Spleen (tissue), 11 donors: ENCODE measurements at regions not wholly inside any gene's neighbourhood (a gene's known extent, or its start where the extent isn't known, plus 50 kb on each side); places are given as distances from the start of the nearest gene placed in this dataset.

ENCODE experiments used
- DNase-seq: peaks from one replicate; pipeline ENCODE4 v3.0.0-alpha.2; 2020
- H3K27ac ChIP-seq, 8 donors: fragments of 200-600 bp; sonication (generic) in 7 of 8; 1 replicate in 4 of 8; 2 replicates in 4 of 8; pipeline versions ENCODE4 v1.5.0 to v1.8.0; 2016 to 2021; ENCODE audit warnings: inconsistent platforms in 4 of 8, mild to moderate bottlenecking in 4 of 8, moderate library complexity in 1 of 8
- H3K27me3 ChIP-seq, 7 donors: fragments of 200-600 bp; sonication (generic) in 6 of 7; replicated peaks in 1 of 7; 1 replicate in 4 of 7; 2 replicates in 3 of 7; pipeline versions ENCODE4 v1.5.0 to v1.8.0; 2016 to 2021; ENCODE audit warnings: inconsistent platforms in 3 of 7, mild to moderate bottlenecking in 1 of 7
- H3K36me3 ChIP-seq, 6 donors: fragments of 200-600 bp; sonication (generic) in 5 of 6; 1 replicate in 4 of 6; 2 replicates in 2 of 6; pipeline versions ENCODE4 v1.5.0 to v1.8.0; 2016 to 2021; ENCODE audit warnings: inconsistent platforms in 2 of 6
- H3K4me1 ChIP-seq, 6 donors: fragments of 200-600 bp; sonication (generic) in 5 of 6; 1 replicate in 3 of 6; 2 replicates in 3 of 6; pipeline versions ENCODE4 v1.5.0 to v1.8.0; 2016 to 2021; ENCODE audit warnings: inconsistent platforms in 3 of 6
- H3K4me3 ChIP-seq, 8 donors: fragments of 200-600 bp; sonication (generic) in 7 of 8; 1 replicate in 4 of 8; 2 replicates in 4 of 8; pipeline versions ENCODE4 v1.5.0 to v1.8.0; 2016 to 2021; ENCODE audit warnings: inconsistent platforms in 4 of 8, mild to moderate bottlenecking in 4 of 8, moderate library complexity in 2 of 8
- H3K9me3 ChIP-seq, 8 donors: fragments of 200-600 bp; sonication (generic) in 7 of 8; 1 replicate in 4 of 8; 2 replicates in 4 of 8; pipeline versions ENCODE4 v1.5.0 to v1.8.0; 2016 to 2021; ENCODE audit warnings: inconsistent platforms in 4 of 8
- CTCF ChIP-seq, 11 experiments: fragments of 200-600 bp in 7 of 11; fragments of 450-650 bp in 4 of 11; sonication (generic) in 4 of 11; IDR thresholded peaks in 8 of 11; conservative IDR thresholded peaks in 3 of 11; 1 replicate in 7 of 11; 2 replicates in 4 of 11; pipeline versions ENCODE4 v1.4.0 to v1.8.0; 2016 to 2021; ENCODE audit warnings: antibody characterized with exemption in 11 of 11, inconsistent platforms in 4 of 11, mild to moderate bottlenecking in 1 of 11
- POLR2A ChIP-seq, 3 donors: fragments of 450-650 bp; IDR thresholded peaks; one replicate each; pipeline ENCODE4 v1.5.1; 2017; ENCODE audit warnings: antibody characterized with exemption in 3 of 3, mild to moderate bottlenecking in 1 of 3
- POLR2AphosphoS5 ChIP-seq, 3 donors: sonication (generic); formaldehyde crosslinking; IDR thresholded peaks; one replicate each; pipeline ENCODE4 v1.5.1; 2017; ENCODE audit warnings: antibody characterized with exemption in 3 of 3
- WGBS, 5 donors: extraction: QIAGEN DNeasy Blood & Tissue Kit in 3 of 5; methylation state at CpG; one replicate each; pipeline versions ENCODE4 v1.1.5 to v1.1.7; 2013 to 2018; 5-methylcytosine and 5-hydroxymethylcytosine counted together
- intact Hi-C: fragments of 100-400 bp; cut with DNase I; formaldehyde crosslinking; loops from one replicate; pipeline ENCODE4 v1.15.0; 2023; ENCODE audit warnings: low total_unique reads
- donor health status: healthy with polysubstance abuse.
- donor health status: DM: no; HTN: no; CAD: no; lungs with moderate emphysema.
- donor health status: DM: no; HTN: no; CAD: no.
- donor health status: Bipolar disorder and iron deficiency.
- donor health status: healthy.
- donor health status: DM: no; HTN: no; CAD: no.
- donor health status: DM: yes; HTN: yes; CAD: no.

DNA sequence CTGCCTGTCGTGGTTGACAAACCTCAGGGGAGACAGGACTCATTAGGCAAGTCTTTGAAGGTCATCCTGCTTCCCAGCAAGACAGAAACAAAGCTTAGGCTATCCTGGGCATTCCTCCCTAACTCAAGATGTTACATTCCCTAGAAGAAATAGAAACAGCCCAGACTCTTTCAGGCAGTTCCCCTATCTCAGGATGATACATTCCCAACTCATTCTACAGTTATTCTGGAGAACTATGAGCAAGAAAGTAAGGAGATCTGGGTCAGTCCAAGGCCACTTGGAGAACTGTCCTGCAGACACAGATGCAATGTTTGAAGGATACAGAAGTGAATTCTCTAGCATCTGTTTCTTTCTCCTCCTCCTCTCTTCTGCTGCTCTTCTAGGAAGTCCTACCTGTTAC is 220.1 kb upstream of the NCKAP5 start:
- Histone ChIP-seq H3K27me3 (no peaks in the 10 kb centered on the region), H3K9me3 (peaks cover 0 to 21% (median 4%) of the 10 kb centered on the region in 8 donors), H3K27ac (no peak overlapping the region), H3K36me3 (no peaks in the 10 kb centered on the region), H3K4me3 (no peak overlapping the region), H3K4me1 (no peaks in the 10 kb centered on the region)
- no peak for DNase-seq
- TF ChIP-seq POLR2A (IDR thresholded peaks at IDR 0.05), result no peak
- TF ChIP-seq CTCF (IDR thresholded peaks at IDR 0.05 in 8 of 11, conservative IDR thresholded peaks at IDR 0.05 in 3 of 11), result no peak
- no peak for TF ChIP-seq POLR2AphosphoS5 (IDR thresholded peaks at IDR 0.05)
- 27 to 50% (median 28%) methylated on average over 1 of the region's 1 CpG for WGBS, 5 donors
- intact Hi-C loops, result no loop called here

DNA sequence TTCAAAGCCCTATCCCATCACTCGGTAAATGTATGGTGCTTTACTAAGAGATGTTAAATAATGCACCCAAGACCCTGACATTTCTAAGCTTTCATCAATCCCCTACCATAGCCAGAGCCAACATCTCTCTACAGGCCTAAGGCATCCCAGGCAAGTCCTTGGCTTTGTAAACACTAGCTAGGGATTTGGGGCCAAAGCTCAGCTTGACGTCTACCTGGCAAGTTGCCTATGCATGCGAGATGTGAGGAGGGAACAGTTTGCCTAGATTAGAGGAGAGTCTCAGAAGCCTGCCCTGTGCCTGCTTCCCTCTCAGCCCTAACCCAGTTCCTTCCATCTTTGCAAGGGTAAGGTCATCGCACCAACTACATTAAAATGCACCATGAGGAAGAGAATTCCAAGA is 221.5 kb upstream of the NCKAP5 start:
- TF ChIP-seq CTCF (IDR thresholded peaks at IDR 0.05 in 8 of 11, conservative IDR thresholded peaks at IDR 0.05 in 3 of 11), result no peak
- no peak for TF ChIP-seq POLR2A (IDR thresholded peaks at IDR 0.05)
- no peak for TF ChIP-seq POLR2AphosphoS5 (IDR thresholded peaks at IDR 0.05)
- Histone ChIP-seq H3K9me3 (peaks cover 0 to 35% (median 17%) of the 10 kb centered on the region in 8 donors), H3K36me3 (no peaks in the 10 kb centered on the region), H3K4me3 (no peak overlapping the region), H3K27ac (no peak overlapping the region), H3K4me1 (no peaks in the 10 kb centered on the region), H3K27me3 (no peaks in the 10 kb centered on the region)
- DNase-seq, result no peak
- intact Hi-C loops, result no loop called here
- WGBS, 5 donors, result 61 to 77% (median 65%) methylated on average over 4 of the region's 4 CpGs

GRCh38 chr2:133790711-133791110 is 222.4 kb upstream of the NCKAP5 start:
- Histone ChIP-seq H3K4me1 (no peaks in the 10 kb centered on the region), H3K4me3 (no peak overlapping the region), H3K36me3 (no peaks in the 10 kb centered on the region), H3K9me3 (peaks cover 3 to 41% (median 27%) of the 10 kb centered on the region in 8 donors), H3K27me3 (no peaks in the 10 kb centered on the region), H3K27ac (no peak overlapping the region)
- DNase-seq, result no peak
- 71 to 94% (median 81%) methylated on average over 1 of the region's 1 CpG for WGBS, 5 donors
- intact Hi-C loops, result no loop called here
- TF ChIP-seq CTCF (IDR thresholded peaks at IDR 0.05 in 8 of 11, conservative IDR thresholded peaks at IDR 0.05 in 3 of 11), result no peak
- no peak for TF ChIP-seq POLR2AphosphoS5 (IDR thresholded peaks at IDR 0.05)
- no peak for TF ChIP-seq POLR2A (IDR thresholded peaks at IDR 0.05)

DNA sequence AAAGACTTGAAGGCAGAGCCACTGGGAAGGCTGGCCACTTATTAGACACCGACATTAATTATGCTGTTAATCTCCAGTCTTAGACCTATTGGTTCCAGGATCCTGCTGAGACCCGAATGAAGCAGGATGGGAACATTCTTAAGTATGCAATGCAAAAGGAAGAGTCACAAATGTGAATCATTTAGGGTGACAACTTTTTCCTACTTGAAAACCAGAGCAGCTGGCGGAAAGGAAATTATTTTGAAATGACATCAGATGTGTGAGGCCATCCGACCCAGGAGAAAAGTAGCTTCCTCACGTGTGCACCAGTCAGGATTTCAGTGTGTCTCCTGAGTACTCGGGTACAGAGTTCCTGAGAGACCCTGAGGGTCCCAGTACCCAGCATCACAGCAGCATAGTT is 222.9 kb upstream of the NCKAP5 start:
- no peak overlapping the region for H3K4me3 ChIP-seq
- intact Hi-C loops, result no loop called here
- H3K9me3 ChIP-seq, result peaks cover 3 to 41% (median 30%) of the 10 kb centered on the region in 8 donors
- TF ChIP-seq POLR2A (IDR thresholded peaks at IDR 0.05) (no peak), POLR2AphosphoS5 (IDR thresholded peaks at IDR 0.05) (no peak), CTCF (IDR thresholded peaks at IDR 0.05 in 8 of 11, conservative IDR thresholded peaks at IDR 0.05 in 3 of 11) (no peak)
- H3K27ac ChIP-seq, result no peak overlapping the region
- H3K36me3 ChIP-seq, result no peaks in the 10 kb centered on the region
- 53 to 70% (median 60%) methylated on average over 6 of the region's 6 CpGs for WGBS, 5 donors
- no peaks in the 10 kb centered on the region for H3K27me3 ChIP-seq
- DNase-seq, result no peak
- no peaks in the 10 kb centered on the region for H3K4me1 ChIP-seq
